ENCODE measurements at regions not wholly inside any gene's neighbourhood (a gene's known extent, or its start where the extent isn't known, plus 50 kb on each side); places are given as distances from the start of the nearest gene placed in this dataset.

GRCh38 chr1:56240400-56240799, 339.0 kb downstream of the PLPP3 start:
- TF ChIP-seq CTCF (IDR thresholded peaks at IDR 0.05): no peak
- TF ChIP-seq POLR2A (IDR thresholded peaks at IDR 0.05): no peak
